Fibroblast of mammary gland (primary cell): ENCODE measurements at regions not wholly inside any gene's neighbourhood (a gene's known extent, or its start where the extent isn't known, plus 50 kb on each side); places are given as distances from the start of the nearest gene placed in this dataset.

Source experiments
- DNase-seq: peaks from one replicate; pipeline ENCODE4 v3.0.0-alpha.2; 2010; ENCODE audit warnings: low read depth
- H3K4me3 ChIP-seq: 2 replicates; pipeline ENCODE4 v1.5.1; 2011; ENCODE audit warnings: low read depth, mild to moderate bottlenecking, low read length, moderate library complexity; ENCODE audit not compliant: control insufficient read depth
- TF ChIP-seq, protein P1 (sequence below): conservative IDR thresholded peaks from 2 replicates; pipeline ENCODE4 v1.5.1; 2011; ENCODE audit warnings: low read depth, low read length, inconsistent platforms; ENCODE audit not compliant: control insufficient read depth, insufficient read depth

DNA sequence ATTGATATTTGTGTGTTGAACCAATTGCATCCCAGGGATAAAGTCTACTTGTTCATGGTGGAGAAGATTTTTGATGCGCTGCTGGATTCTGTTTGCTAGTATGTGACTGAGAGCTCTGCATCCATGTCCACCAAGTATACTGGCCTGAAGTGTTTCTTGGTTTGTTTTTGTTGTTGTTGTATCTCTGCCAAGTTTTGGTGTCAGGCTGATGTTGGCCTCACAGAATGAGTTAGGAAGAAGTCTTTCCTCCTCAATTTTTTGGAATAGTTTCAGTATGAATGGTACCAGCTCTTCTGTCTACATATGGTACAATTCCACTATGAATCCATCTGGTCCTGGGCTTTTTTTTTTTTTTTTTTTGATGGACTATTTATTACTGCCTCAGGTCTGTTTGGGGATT, 50.9 kb upstream of the OSTN start:
- H3K4me3 ChIP-seq: no peak overlapping the region
- TF ChIP-seq, protein P1, sequence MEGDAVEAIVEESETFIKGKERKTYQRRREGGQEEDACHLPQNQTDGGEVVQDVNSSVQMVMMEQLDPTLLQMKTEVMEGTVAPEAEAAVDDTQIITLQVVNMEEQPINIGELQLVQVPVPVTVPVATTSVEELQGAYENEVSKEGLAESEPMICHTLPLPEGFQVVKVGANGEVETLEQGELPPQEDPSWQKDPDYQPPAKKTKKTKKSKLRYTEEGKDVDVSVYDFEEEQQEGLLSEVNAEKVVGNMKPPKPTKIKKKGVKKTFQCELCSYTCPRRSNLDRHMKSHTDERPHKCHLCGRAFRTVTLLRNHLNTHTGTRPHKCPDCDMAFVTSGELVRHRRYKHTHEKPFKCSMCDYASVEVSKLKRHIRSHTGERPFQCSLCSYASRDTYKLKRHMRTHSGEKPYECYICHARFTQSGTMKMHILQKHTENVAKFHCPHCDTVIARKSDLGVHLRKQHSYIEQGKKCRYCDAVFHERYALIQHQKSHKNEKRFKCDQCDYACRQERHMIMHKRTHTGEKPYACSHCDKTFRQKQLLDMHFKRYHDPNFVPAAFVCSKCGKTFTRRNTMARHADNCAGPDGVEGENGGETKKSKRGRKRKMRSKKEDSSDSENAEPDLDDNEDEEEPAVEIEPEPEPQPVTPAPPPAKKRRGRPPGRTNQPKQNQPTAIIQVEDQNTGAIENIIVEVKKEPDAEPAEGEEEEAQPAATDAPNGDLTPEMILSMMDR: no peak
- DNase-seq: peak; percentile 34

DNA sequence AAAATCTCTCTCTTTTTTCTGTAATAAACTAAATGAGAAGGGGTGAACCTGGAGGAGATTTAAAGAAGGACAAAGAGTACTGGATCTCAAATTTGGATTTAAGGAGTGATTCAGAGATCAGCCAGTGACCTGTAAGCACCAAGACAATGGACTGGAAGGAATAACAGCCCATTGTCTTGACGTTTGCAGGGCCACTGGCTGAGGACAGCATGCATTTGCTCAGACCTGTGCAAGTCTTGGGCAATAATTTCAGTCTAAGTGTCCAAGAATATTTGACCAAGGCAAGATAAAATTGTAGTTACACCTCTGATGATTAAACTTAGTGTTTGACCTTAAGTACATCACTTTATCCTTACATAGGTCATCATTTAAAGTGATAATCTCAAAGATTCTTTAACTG, 55.8 kb upstream of the OSTN start:
- TF ChIP-seq, protein P1: no peak
- no peak overlapping the region for H3K4me3 ChIP-seq
- DNase-seq: no peak

DNA sequence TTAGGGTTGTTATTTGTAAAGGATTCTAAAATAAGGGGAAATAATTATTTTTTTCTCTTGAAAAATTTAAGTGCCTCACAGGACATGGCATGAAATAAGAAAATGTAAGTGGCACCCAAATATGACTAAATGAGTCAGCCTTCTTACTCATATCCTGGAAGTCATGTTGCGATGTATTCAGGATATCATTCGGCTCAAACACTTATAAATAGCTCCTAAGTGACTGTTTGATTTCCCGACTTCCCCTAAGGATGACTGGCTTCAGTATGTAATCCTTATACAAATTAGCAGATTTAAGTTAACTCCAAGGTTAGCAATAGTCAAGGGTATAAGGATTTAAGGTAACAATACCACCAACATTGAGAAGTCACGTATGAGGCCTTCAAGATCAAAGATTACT, 57.3 kb upstream of the OSTN start:
- TF ChIP-seq, protein P1: no peak
- peak; percentile 93 for DNase-seq
- H3K4me3 ChIP-seq: no peak overlapping the region

DNA sequence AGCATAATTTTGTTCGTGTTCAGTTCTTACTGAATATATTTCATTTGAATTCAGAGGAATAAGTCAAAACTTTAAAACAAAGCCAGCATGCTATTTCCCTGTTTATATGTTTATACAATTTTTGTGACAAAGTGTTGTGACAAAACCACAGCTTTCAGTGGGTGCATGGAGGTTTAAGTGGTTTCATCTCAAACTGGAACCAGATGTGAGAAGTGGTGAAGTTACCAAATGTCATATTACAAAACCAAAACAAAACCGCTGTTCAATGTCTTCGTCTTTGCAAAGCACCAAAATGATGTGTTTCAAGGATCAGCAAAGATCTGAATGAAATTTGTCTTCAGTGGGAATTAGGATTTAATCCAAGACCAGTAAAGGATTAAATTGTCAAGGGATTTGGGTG, 59.3 kb upstream of the OSTN start:
- DNase-seq: peak; percentile 73
- H3K4me3 ChIP-seq: no peak overlapping the region
- TF ChIP-seq, protein P1: no peak

DNA sequence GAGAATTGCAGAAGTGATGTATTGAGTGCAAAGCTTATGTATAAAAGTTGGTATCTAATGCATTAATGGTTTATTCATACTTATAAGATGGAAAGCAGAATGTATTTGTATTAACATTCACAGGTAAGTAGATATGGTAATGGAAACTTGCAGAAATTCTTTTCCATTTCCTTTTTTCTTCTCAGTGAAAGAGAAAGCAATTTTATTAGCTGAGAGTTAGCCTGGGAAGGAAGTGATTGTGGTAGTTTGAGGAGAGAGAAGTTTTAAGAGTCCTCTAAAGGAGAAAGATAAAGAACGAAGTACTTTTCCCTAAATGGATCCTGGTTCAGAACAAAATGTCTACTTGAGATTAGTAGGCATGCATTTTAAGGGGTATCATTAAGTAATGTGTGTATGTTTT, 60.1 kb upstream of the OSTN start:
- no peak overlapping the region for H3K4me3 ChIP-seq
- no peak for DNase-seq
- TF ChIP-seq, protein P1: no peak

DNA sequence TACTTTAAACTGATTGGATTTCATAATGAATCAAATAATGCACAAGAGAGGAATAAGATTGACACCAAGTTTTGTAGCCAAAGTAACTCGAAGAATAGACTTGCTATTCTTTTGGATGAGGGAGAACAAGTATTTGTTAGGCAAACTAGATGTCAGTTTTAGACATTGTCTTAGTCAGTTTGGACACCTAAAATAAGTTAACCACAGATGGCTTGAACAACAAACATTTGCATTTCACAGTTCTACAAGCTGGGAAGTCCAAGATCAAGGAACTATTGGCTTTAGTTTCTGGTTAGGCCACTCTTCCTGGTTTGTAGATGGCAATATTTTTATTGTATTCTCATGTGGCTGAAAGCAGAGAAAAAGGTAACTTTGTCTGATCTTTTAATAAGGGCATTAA, 61.3 kb upstream of the OSTN start:
- TF ChIP-seq, protein P1: no peak
- DNase-seq: no peak

DNA sequence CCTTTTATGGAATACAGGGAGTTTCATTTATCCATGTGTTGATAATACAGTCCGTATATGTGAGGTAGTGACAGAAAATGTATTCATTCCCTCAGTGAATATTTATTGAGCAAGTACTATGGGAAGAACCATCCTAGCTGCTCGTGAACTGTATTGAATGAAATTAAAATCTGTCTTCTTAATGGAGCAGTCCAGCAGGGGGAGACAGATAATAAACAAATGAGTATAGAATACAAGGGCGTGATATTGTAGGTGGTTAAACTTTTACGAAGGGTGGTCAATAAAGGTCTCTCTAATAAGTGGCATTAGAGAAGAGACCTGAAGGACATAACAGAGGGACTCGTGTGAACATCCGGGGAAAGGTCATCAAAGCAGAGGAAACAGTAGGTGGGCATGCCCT, 62.7 kb upstream of the OSTN start:
- H3K4me3 ChIP-seq: no peak overlapping the region
- peak; percentile 44 for DNase-seq
- TF ChIP-seq, protein P1: peak; percentile 42

More for the DNA sequence above, 61.3 kb upstream of the OSTN start:
- H3K4me3 ChIP-seq: no peak overlapping the region
